ENCODE measurements at regions not wholly inside any gene's neighbourhood (a gene's known extent, or its start where the extent isn't known, plus 50 kb on each side); places are given as distances from the start of the nearest gene placed in this dataset.
A peak's percentile ranks its signal among the peaks of the same experiment; 100 is the strongest.

GRCh38 chr9:16356196-16356765 lies 514.2 kb downstream of the BNC2 start:
- no peak for TF ChIP-seq CTCF (IDR thresholded peaks at IDR 0.05)
- TF ChIP-seq POLR2A (IDR thresholded peaks at IDR 0.05): no peak
- no peak overlapping the region for H3K4me3 ChIP-seq
- 74 to 85% (median 79%) methylated on average over 7 to 8 of the region's 8 CpGs for WGBS, 4 donors
- intact Hi-C loops (cut with DNase I): no loop called here
- H3K4me1 ChIP-seq (replicated peaks in 1 of 2): no peaks in the 10 kb centered on the region
- no peaks in the 10 kb centered on the region for H3K9me3 ChIP-seq (replicated peaks in 1 of 3)
- no peak overlapping the region for H3K27ac ChIP-seq
- no peaks in the 10 kb centered on the region for H3K27me3 ChIP-seq
- DNase-seq: peak in 1 of 7 donors; percentile 34
- H3K36me3 ChIP-seq (replicated peaks in 1 of 2): no peaks in the 10 kb centered on the region

- Histone ChIP-seq H3K36me3 (replicated peaks in 1 of 2) (no peaks in the 10 kb centered on the region), H3K27me3 (no peaks in the 10 kb centered on the region), H3K9me3 (replicated peaks in 1 of 3) (no peaks in the 10 kb centered on the region), H3K4me1 (replicated peaks in 1 of 2) (no peaks in the 10 kb centered on the region), H3K27ac (no peak overlapping the region), H3K4me3 (no peak overlapping the region)
- 75 to 91% (median 81%) methylated on average over 4 of the region's 4 CpGs for WGBS, 4 donors
- DNase-seq: no peak
- intact Hi-C loops (cut with DNase I): no loop called here
- TF ChIP-seq POLR2A (IDR thresholded peaks at IDR 0.05) (no peak), CTCF (IDR thresholded peaks at IDR 0.05) (no peak)
Measured at GRCh38 chr9:16357828-16358227, 512.6 kb downstream of the BNC2 start.

DNA sequence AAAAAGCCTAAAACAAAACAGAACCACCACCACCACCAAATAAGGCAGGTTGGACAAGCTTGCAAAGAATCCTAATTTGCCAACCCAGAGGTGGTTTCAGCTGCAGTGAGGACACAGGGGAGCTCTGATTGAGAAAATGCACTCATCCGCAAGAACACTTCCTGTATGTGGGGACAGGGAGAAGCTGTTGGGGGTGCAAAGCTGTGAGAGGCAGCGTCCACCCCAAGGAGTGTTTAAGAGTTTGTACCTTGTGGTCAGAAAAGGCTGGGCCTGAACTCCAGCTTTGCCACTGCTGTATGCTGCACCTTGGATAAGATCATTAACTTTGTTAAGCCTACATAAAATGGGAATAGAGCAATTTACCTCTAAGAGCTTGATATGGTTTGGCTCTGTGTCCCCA lies 511.7 kb downstream of the BNC2 start:
- intact Hi-C loops (cut with DNase I): no loop called here
- Histone ChIP-seq H3K36me3 (replicated peaks in 1 of 2) (no peaks in the 10 kb centered on the region), H3K27ac (no peak overlapping the region), H3K27me3 (no peaks in the 10 kb centered on the region), H3K4me3 (no peak overlapping the region), H3K9me3 (replicated peaks in 1 of 3) (no peaks in the 10 kb centered on the region), H3K4me1 (replicated peaks in 1 of 2) (no peaks in the 10 kb centered on the region)
- DNase-seq: no peak
- WGBS, 4 donors: 83 to 89% (median 85%) methylated on average over 2 of the region's 2 CpGs
- no peak for TF ChIP-seq CTCF (IDR thresholded peaks at IDR 0.05)
- TF ChIP-seq POLR2A (IDR thresholded peaks at IDR 0.05): no peak

All from adrenal gland (tissue), 9 donors.